DMS79 treated with DMSO at 0.1 percent for 48 hours (cell line): ENCODE measurements at regions not wholly inside any gene's neighbourhood (a gene's known extent, or its start where the extent isn't known, plus 50 kb on each side); places are given as distances from the start of the nearest gene placed in this dataset.

Experiments used
- DNase-seq: peaks from one replicate; lab custom pipeline; 2025; lab: John Stamatoyannopoulos, UW

GRCh38 chr12:90079529-90080210 is 371.0 kb upstream of the ATP2B1 start:
- DNase-seq = no peak

GRCh38 chr12:90078344-90078743 is 369.7 kb upstream of the ATP2B1 start:
- no peak for DNase-seq

DNA sequence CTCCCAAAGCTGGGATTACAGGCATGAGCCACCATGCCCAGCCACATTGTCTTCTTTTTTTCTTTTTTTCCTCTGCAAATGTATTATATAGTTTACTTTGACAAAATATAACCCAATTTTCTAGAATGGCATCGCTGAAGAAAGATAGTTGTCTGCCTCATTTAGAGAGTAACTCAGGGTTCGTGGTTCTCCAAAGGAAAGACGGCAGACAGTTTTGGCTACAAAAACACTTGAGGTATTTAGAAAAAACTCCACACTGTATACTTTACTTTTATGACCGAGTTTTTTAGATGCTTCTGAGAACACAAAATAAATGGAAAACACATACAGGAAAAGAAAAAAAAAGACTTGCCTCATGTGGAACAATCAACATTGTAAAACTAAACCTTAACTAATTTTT is 369.1 kb upstream of the ATP2B1 start:
- no peak for DNase-seq

DNA sequence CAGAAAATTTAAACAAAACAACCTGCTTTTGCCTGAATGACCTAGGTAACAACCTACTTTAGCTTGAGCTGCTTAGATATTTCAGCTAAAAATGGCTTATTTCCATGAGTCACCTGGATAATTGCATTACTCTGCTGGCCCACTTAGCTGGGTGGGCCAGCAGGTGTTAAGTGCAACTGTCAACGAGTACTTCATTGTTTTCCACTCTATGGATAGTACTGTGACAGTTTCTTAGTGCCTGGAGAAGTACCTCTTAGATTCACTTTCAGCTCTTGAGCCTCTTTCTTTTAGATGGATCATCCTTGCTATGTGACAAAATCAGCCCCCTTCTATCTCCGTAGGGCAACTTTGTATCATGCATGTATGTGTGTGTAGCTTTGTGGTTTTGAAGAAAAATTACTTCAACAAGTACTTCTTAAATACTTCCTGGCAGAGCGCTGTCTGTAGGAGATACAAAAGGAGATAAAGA is 368.2 kb upstream of the ATP2B1 start:
- no peak for DNase-seq

DNA sequence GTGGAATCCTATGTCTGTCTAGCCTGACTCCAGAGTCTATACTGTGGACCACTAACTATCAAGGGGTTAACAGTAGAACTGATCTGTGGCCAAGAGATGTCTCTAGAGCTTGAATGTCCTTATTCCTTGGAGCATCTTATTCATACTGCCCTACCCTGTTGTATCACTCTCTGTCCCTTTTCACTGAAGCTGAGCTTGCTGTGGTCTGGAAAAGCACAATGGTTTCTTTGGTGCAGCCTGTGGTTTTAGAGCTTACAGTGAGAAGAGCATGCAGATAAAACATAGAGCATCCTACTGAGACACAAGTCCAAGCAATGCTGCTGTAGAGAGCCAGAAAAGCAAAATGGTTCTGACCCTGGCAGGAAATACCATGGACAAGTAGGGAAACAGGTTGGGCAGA is 367.0 kb upstream of the ATP2B1 start:
- DNase-seq = no peak

GRCh38 chr12:90074086-90074485 is 365.4 kb upstream of the ATP2B1 start:
- no peak for DNase-seq

DNA sequence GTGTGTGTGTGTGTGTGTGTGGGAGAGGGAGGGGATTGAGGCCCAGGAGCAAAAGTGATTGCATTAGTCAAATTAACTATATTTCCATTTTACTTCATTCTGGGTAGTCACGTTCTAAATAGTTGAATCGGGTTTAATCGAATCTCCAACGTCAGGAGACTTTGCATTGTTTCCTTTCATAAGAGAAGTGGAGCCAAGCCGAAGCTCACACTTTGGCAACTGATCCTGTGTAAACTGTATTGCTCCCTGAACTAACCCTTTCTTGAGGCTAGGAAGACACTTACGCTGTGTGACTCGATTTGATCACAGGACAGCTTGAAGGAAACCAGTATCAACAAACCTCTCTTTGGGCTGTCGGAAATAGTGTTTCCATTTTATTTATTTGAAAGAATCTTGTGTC is 363.4 kb upstream of the ATP2B1 start:
- DNase-seq = no peak

DNA sequence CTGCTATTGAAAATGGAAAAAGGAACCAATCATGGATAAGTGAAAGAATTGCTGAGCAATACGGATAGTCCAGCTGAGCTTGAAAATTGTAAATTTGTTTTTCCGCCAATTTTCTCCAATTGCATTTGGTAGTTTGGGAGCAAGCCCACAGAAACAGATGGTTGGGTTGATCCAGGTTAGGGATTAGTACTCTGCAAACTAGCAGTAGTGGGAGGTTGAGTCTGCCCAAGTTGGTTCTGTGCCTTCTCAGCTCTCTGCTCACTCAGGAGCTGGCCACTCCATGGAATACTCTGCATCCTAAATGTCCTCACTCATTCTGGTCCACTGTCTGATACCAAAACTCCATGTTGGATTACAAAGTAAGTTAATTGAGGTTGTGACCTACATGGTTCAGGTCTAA is 361.1 kb upstream of the ATP2B1 start:
- DNase-seq = no peak

DNA sequence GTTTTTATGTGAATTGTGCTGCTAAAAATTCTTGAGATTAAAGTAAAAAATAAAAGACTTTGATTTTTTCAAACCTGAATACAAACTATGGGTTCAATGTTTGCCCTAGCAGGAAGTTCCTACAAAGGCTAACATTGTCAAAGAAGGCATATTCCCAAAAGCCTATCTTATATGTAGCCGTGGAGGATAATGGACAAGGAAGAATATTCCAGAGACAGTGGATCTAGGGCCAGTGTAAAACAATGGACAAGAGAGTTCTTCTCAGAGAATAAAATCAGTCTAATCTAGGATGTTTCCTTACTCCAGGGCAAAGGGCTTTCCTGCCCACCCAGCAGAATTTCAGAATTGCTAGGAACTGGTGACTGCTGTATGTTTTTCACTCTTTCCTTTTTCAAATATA is 359.2 kb upstream of the ATP2B1 start:
- no peak for DNase-seq

GRCh38 chr12:90064852-90065801 is 356.5 kb upstream of the ATP2B1 start:
- DNase-seq = no peak

- no peak for DNase-seq
Observed at GRCh38 chr12:90062799-90063198, 354.2 kb upstream of the ATP2B1 start.

- no peak for DNase-seq
Observed at GRCh38 chr12:90061809-90062208, 353.2 kb upstream of the ATP2B1 start.

- no peak for DNase-seq
Observed at GRCh38 chr12:90060031-90060430, 351.4 kb upstream of the ATP2B1 start.

DNA sequence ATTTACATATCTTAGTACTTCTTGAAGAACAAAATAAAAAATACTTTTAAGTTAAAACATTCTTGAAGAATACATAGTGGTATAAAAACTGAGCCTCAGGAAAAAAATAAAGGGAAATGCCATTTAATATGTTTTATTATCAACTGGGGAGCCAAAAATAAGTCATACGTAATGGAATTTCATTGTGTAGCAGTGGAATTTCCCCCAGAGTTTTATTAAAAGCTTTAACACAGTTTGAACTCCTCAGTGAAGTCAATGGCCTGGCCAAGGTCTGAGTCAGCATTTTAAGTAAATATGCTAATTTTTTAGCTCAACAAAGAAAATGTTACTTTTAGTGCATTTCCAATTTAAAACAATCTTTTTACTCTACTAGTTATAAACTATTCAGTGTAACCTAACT is 350.1 kb upstream of the ATP2B1 start:
- no peak for DNase-seq

GRCh38 chr12:90055071-90055470 is 346.4 kb upstream of the ATP2B1 start:
- no peak for DNase-seq

GRCh38 chr12:90048918-90049317 is 340.3 kb upstream of the ATP2B1 start:
- DNase-seq = no peak

DNA sequence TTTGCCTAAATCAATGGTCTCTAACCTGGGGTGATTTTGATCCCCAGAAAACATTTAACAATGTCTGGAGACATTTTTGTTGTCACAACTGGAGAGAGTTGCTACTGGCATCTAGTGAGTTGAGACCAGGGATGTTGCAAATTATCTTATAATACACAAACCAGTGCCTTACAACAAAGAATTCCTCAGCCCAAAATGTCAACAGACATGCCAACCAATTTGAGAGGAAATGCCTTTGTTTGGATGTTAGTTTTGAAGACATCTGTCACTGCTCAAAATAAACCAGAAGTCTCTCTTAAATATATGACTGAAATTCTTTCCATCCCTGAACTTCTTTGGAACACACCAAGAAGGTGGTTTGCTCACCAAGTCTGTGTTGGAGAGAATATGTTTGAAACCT is 336.9 kb upstream of the ATP2B1 start:
- no peak for DNase-seq

DNA sequence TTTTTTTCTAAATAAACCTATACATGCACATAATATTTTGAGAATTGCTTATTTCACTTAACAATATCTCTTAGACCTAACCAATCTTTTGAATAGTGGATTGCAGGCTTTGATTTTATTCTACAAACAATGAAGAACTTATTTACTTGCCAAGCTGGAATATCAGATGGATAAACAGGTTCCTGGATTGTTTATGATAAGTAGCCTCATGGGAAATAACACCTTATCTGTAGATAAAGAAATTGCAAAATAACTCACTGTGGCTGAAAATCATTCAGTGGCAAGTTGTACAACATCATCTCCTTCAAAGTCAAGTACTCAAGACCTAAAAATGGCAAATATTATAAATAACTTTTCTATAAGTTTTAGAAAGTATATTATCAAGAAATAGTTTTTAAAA is 335.4 kb upstream of the ATP2B1 start:
- DNase-seq = no peak

DNA sequence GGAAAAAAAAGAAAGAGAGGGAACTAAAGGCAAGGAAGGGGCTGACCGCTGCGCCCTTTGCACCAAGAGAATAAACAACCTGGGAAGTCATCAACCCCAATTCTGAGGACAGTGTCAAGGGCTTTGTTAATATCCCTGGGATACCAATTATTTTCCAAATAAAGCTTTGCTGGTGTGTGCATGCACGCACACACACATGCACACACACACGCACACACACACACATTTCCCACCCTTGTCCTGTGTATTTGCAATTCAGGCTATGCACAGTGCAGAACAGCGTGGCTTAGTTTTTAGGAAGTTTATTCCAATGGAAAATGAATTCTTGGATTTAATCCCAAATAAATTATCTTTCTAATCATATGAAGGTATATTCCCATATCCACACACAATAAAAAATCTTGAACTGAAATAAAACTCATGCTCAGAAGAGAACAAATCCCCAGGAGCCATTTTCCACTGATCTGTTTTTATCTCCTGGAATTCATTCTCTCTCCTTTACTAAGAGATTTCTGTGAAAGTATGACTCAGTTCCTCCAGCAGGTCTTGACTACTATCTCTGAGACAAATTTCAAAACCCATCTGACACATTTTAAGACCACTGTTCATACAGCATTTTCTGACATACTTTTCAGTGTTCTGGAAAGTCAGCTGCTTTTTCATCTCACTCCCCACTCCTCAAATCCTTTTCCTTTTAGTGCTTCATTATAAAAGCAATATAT is 334.4 kb upstream of the ATP2B1 start:
- DNase-seq = no peak

DNA sequence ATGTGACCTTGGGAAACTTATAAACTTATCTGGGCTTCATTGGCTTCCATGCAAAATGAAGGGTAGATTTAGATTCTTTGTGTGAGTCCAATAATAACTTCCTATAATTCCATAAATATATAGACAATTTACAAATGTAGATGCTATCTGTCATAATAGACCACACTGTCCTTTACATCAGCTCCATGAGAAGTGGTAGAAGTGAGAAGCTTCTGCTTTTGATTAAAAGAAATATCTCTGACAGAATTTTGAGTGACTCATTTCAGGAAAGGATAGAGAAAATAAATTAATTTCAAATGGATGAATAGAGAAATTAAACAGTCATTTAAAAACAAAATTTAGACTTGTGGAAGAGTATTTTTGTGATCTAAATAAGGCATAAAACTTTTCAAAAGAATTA is 329.7 kb upstream of the ATP2B1 start:
- DNase-seq = no peak

DNA sequence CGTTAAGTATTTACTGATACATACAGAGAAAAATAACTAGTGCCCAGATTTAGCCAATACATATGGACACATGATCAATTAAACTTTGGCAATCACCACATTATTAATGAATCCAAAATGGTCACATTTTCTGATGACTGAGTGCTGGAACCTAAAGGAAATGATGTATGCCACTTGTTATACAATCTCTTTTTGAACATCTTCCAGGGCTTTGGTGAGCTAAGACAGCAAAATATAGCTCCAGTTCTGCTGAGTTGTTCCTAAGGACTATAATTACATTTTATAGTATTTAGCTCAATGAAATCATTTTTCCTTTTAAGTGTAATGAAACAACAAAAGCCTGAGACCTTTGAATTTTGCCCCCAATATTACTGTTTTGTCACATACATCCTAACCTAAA is 329.1 kb upstream of the ATP2B1 start:
- DNase-seq = no peak

GRCh38 chr12:90036637-90037036 is 328.0 kb upstream of the ATP2B1 start:
- no peak for DNase-seq

- no peak for DNase-seq
Observed at GRCh38 chr12:90030726-90031125, 322.1 kb upstream of the ATP2B1 start.
